ENCODE measurements at regions not wholly inside any gene's neighbourhood (a gene's known extent, or its start where the extent isn't known, plus 50 kb on each side); places are given as distances from the start of the nearest gene placed in this dataset.

DNA sequence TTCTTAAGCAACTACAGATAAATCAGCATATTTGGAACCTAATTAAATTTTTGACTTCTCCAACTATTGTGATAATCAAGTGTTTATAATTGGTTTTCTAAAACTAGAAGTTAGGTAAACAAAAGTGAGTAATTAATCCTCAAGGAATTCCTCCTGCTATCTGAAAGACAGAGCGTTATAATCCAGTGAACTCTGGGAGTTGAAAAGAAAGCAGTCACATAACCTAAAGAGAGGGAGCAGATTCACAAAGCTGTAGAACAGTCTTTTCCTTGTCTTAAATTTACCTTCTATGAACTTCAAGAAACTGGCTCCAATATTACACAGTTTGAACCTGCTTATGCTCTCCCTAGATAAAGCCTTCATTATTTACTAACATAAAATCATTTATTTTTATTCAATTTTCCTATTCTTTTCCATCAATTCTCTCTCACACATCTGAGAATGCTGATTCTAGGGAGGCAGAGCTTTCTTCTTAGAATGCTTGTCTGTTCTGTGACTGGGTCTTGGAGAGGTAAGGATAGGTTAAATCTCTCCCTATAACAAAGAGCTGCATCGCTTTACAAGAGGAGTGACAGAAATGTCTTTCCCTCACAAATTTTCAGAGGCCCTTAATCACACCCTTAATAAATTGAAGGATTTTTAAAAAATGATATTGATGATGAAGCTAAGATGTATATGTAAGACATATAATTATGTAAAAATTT lies 132.8 kb downstream of the TUSC7 start:
- TF ChIP-seq EZH2 (IDR thresholded peaks at IDR 0.05; ENCODE audit: insufficient read depth, poor library complexity, severe bottlenecking) (no peak), EZH2phosphoT487 (IDR thresholded peaks at IDR 0.05; ENCODE audit: insufficient read depth, low read depth) (no peak)

All from GM23248 (cell line).